Fibroblast of villous mesenchyme (primary cell): ENCODE measurements at regions not wholly inside any gene's neighbourhood (a gene's known extent, or its start where the extent isn't known, plus 50 kb on each side); places are given as distances from the start of the nearest gene placed in this dataset.

ENCODE experiments used
- DNase-seq: peaks from one replicate; pipeline ENCODE4 v3.0.0-alpha.2; 2010; ENCODE audit warnings: low read depth
- H3K4me3 ChIP-seq: 2 replicates; pipeline ENCODE4 v1.5.1; 2011; ENCODE audit warnings: low read depth, mild to moderate bottlenecking, low read length
- CTCF ChIP-seq: IDR thresholded peaks from 2 replicates; pipeline ENCODE4 v1.5.1; 2012; ENCODE audit warnings: low read depth, mild to moderate bottlenecking, low read length; ENCODE audit not compliant: insufficient read depth

GRCh38 chr15:70227147-70227546 lies 129.4 kb upstream of the TLE3 start:
- no peak for TF ChIP-seq CTCF
- H3K4me3 ChIP-seq: no peak overlapping the region
- DNase-seq: no peak

GRCh38 chr15:70226337-70226980 lies 128.7 kb upstream of the TLE3 start:
- TF ChIP-seq CTCF: no peak
- no peak for DNase-seq
- H3K4me3 ChIP-seq: no peak overlapping the region

- TF ChIP-seq CTCF: no peak
- DNase-seq: no peak
- no peak overlapping the region for H3K4me3 ChIP-seq
These were observed 127.7 kb upstream of the TLE3 start for GRCh38 chr15:70225416-70225815.

- TF ChIP-seq CTCF: no peak
- no peak overlapping the region for H3K4me3 ChIP-seq
- DNase-seq: no peak
These were observed 124.9 kb upstream of the TLE3 start for GRCh38 chr15:70222606-70223005.

GRCh38 chr15:70220490-70221096 lies 122.9 kb upstream of the TLE3 start:
- H3K4me3 ChIP-seq: no peak overlapping the region
- no peak for DNase-seq
- no peak for TF ChIP-seq CTCF

- no peak for DNase-seq
- TF ChIP-seq CTCF: no peak
- H3K4me3 ChIP-seq: no peak overlapping the region
These were observed 122.2 kb upstream of the TLE3 start for GRCh38 chr15:70219966-70220365.
